KMS-11 (cell line): ENCODE measurements at regions not wholly inside any gene's neighbourhood (a gene's known extent, or its start where the extent isn't known, plus 50 kb on each side); places are given as distances from the start of the nearest gene placed in this dataset.
A peak's percentile ranks its signal among the peaks of the same experiment; 100 is the strongest.
"Not testable (repeated sequence)": the region's sequence is repeated elsewhere in the genome, so short reads cannot be mapped to it uniquely, and the experiment has no call there.

ENCODE experiments used
- H2AFZ ChIP-seq: fragments of 200-600 bp; sonication (generic); 2 replicates; pipeline ENCODE4 v1.6.1; 2016; ENCODE audit warnings: antibody characterized with exemption, mixed run types, low read depth
- H3K27ac ChIP-seq: fragments of 200-600 bp; sonication (generic); 2 replicates; pipeline ENCODE4 v1.6.1; 2016; ENCODE audit warnings: mild to moderate bottlenecking, mixed run types
- H3K27me3 ChIP-seq: fragments of 200-600 bp; sonication (generic); 2 replicates; pipeline ENCODE4 v1.6.1; 2017; ENCODE audit warnings: mild to moderate bottlenecking, low read depth, mixed run types, moderate library complexity; ENCODE audit not compliant: insufficient read depth
- H3K36me3 ChIP-seq: fragments of 200-600 bp; sonication (generic); 2 replicates; pipeline ENCODE4 v1.6.1; 2017; ENCODE audit warnings: mild to moderate bottlenecking, mixed run types; ENCODE audit not compliant: insufficient read depth
- H3K4me1 ChIP-seq: fragments of 200-600 bp; sonication (generic); 2 replicates; pipeline ENCODE4 v1.6.1; 2016; ENCODE audit warnings: mild to moderate bottlenecking, low read depth, mixed run types; ENCODE audit not compliant: poor library complexity, severe bottlenecking
- H3K4me2 ChIP-seq: fragments of 200-600 bp; sonication (generic); 2 replicates; pipeline ENCODE4 v1.7.0; 2016; ENCODE audit warnings: mild to moderate bottlenecking, mixed run types
- H3K4me3 ChIP-seq: fragments of 200-600 bp; sonication (generic); IDR thresholded peaks from 2 replicates; pipeline ENCODE4 v1.6.1; 2017; ENCODE audit warnings: low read depth, low read length, mixed read lengths; ENCODE audit not compliant: insufficient read depth
- H3K79me2 ChIP-seq: fragments of 200-600 bp; sonication (generic); 2 replicates; pipeline ENCODE4 v1.6.1; 2016; ENCODE audit warnings: low read depth, mixed run types; ENCODE audit not compliant: insufficient read depth
- H3K9ac ChIP-seq: fragments of 200-600 bp; sonication (generic); 2 replicates; pipeline ENCODE4 v1.6.1; 2016; ENCODE audit warnings: mild to moderate bottlenecking, mixed run types
- H4K20me1 ChIP-seq: fragments of 200-600 bp; sonication (generic); 2 replicates; pipeline ENCODE4 v1.6.1; 2016; ENCODE audit warnings: mild to moderate bottlenecking, mixed run types; ENCODE audit not compliant: insufficient read depth
- TF ChIP-seq, protein P1 (sequence below): fragments of 200-600 bp; sonication (generic); conservative IDR thresholded peaks from 2 replicates; pipeline ENCODE4 v1.6.1; 2017; ENCODE audit warnings: low read depth, mild to moderate bottlenecking, antibody characterized with exemption, low read length, moderate library complexity, mixed read lengths

DNA sequence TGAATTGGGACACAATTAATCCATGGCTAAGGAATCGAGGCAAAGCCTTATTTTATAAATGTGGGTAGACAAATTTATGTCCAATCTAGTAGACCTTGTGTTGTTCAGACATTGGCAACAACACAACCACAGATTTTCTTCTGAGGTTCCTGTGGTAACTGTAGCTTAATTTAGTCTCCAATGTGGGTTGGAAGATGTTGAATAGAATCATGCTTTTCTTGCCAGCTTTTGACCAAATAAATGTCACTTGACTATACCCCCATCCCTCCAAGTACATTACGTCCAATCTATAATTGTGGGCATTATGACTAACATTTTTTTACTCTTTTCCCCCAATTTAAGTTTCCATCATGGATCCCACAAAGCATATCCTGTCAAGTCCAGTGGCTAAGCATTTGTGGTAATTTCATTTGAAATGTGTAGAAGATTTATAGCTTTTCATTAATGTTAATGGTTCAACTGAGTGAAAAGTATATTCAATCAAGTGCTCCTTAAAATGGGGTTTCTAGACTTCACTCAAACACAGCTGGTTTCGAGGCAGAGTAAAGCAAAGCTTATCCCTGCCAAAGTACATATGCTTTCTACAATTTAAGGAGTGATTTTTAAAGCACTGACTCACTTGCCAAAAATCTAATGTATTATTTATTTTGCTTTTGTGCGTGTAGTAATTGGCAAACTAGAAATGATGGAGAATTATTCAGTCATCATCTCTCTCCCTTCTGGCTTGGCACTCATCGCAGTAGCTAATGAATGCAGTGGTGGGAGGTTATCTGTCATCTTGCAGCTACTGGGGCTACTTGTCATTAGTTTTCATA lies 141.8 kb downstream of the FAM174A start:
- Histone ChIP-seq H3K4me3 (no peak overlapping the region), H3K9ac (no peak overlapping the region), H2AFZ (no peak overlapping the region), H3K4me1 (peaks cover 18% of the 10 kb centered on the region), H3K79me2 (no peaks in the 10 kb centered on the region), H3K27me3 (no peaks in the 10 kb centered on the region), H3K36me3 (no peaks in the 10 kb centered on the region), H3K27ac (no peak overlapping the region), H4K20me1 (no peaks in the 10 kb centered on the region), H3K4me2 (peak overlapping the region; percentile 29; the same call in 1 of the 2 replicates)
- TF ChIP-seq, protein P1, sequence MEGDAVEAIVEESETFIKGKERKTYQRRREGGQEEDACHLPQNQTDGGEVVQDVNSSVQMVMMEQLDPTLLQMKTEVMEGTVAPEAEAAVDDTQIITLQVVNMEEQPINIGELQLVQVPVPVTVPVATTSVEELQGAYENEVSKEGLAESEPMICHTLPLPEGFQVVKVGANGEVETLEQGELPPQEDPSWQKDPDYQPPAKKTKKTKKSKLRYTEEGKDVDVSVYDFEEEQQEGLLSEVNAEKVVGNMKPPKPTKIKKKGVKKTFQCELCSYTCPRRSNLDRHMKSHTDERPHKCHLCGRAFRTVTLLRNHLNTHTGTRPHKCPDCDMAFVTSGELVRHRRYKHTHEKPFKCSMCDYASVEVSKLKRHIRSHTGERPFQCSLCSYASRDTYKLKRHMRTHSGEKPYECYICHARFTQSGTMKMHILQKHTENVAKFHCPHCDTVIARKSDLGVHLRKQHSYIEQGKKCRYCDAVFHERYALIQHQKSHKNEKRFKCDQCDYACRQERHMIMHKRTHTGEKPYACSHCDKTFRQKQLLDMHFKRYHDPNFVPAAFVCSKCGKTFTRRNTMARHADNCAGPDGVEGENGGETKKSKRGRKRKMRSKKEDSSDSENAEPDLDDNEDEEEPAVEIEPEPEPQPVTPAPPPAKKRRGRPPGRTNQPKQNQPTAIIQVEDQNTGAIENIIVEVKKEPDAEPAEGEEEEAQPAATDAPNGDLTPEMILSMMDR: no peak

GRCh38 chr5:100682625-100683024 lies 147.5 kb downstream of the FAM174A start:
- no peaks in the 10 kb centered on the region for H4K20me1 ChIP-seq
- TF ChIP-seq, protein P1: no peak
- H3K4me2 ChIP-seq: no peak overlapping the region
- no peak overlapping the region for H3K9ac ChIP-seq
- no peaks in the 10 kb centered on the region for H3K36me3 ChIP-seq
- H3K4me1 ChIP-seq: peaks cover 2% of the 10 kb centered on the region
- H2AFZ ChIP-seq: no peak overlapping the region
- no peaks in the 10 kb centered on the region for H3K27me3 ChIP-seq
- H3K4me3 ChIP-seq: no peak overlapping the region
- H3K27ac ChIP-seq: no peak overlapping the region
- no peaks in the 10 kb centered on the region for H3K79me2 ChIP-seq

DNA sequence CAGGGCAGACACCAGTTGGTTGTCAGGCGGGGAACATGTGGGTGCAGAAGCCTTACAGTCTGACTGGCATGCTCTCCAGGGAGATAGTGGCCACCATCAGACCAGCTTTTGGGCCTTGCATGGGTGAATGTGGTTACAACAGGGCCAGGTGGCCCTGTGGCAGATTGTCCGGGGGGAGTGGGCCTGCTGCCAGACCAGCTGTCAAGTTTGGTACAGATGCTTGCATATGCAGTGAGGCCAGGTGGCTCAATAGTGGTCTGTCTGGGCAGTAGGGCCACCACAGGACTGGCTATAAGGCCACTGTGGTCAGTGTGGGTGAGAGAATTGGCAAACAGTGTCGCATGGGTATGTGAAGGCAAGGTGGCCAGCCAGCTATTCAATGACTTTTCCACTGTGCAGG lies 148.7 kb downstream of the FAM174A start:
- H3K27me3 ChIP-seq: no peaks in the 10 kb centered on the region
- no peaks in the 10 kb centered on the region for H3K4me1 ChIP-seq
- no peaks in the 10 kb centered on the region for H3K79me2 ChIP-seq
- H2AFZ ChIP-seq: no peak overlapping the region
- no peak overlapping the region for H3K4me2 ChIP-seq
- no peak overlapping the region for H3K27ac ChIP-seq
- no peak overlapping the region for H3K4me3 ChIP-seq
- H3K36me3 ChIP-seq: no peaks in the 10 kb centered on the region
- no peaks in the 10 kb centered on the region for H4K20me1 ChIP-seq
- TF ChIP-seq, protein P1: no peak
- no peak overlapping the region for H3K9ac ChIP-seq

- H3K4me2 ChIP-seq, H4K20me1 ChIP-seq, H3K27ac ChIP-seq, H3K4me3 ChIP-seq, H3K79me2 ChIP-seq, H2AFZ ChIP-seq, H3K9ac ChIP-seq, H3K36me3 ChIP-seq, H3K4me1 ChIP-seq, H3K27me3 ChIP-seq: not testable (repeated sequence)
These were observed 149.9 kb downstream of the FAM174A start for GRCh38 chr5:100685122-100685521.

GRCh38 chr5:100688834-100689233 lies 153.7 kb downstream of the FAM174A start:
- not testable (repeated sequence) for H3K4me3 ChIP-seq, H3K4me1 ChIP-seq, H4K20me1 ChIP-seq, H2AFZ ChIP-seq, H3K79me2 ChIP-seq, H3K9ac ChIP-seq, H3K4me2 ChIP-seq, H3K36me3 ChIP-seq, H3K27me3 ChIP-seq, H3K27ac ChIP-seq
